ENCODE measurements at regions not wholly inside any gene's neighbourhood (a gene's known extent, or its start where the extent isn't known, plus 50 kb on each side); places are given as distances from the start of the nearest gene placed in this dataset.

GRCh38 chr21:23699402-23699801 lies 1907.9 kb downstream of the MRPL39 start:
- H3K27ac ChIP-seq (ENCODE audit: low read depth, low read length): no peak overlapping the region
- DNase-seq (ENCODE audit: insufficient read length, low spot score, missing footprints): no peak
- H3K9me3 ChIP-seq (ENCODE audit: low read depth, low read length): peaks cover 8% of the 10 kb centered on the region
- H3K27me3 ChIP-seq (ENCODE audit: insufficient read depth, low read length): no peaks in the 10 kb centered on the region
- TF ChIP-seq CTCF (IDR thresholded peaks at IDR 0.05; ENCODE audit: extremely low read depth, low read depth, low read length): no peak
- H3K79me2 ChIP-seq (ENCODE audit: insufficient read depth, low read length): no peaks in the 10 kb centered on the region
- no peak overlapping the region for H2AFZ ChIP-seq (ENCODE audit: low read length)
- H4K20me1 ChIP-seq (ENCODE audit: insufficient read depth, low read length): no peaks in the 10 kb centered on the region
- H3K4me3 ChIP-seq (ENCODE audit: insufficient read depth, low read length): no peak overlapping the region
- no peaks in the 10 kb centered on the region for H3K4me1 ChIP-seq (ENCODE audit: insufficient read depth, low read length)
- H3K4me2 ChIP-seq (ENCODE audit: insufficient read depth, low read length): no peak overlapping the region
- no peaks in the 10 kb centered on the region for H3K36me3 ChIP-seq (ENCODE audit: insufficient read depth, low read length)

GRCh38 chr21:23698619-23699018 lies 1908.7 kb downstream of the MRPL39 start:
- Histone ChIP-seq H3K27ac (ENCODE audit: low read depth, low read length) (no peak overlapping the region), H2AFZ (ENCODE audit: low read length) (no peak overlapping the region), H3K4me1 (ENCODE audit: insufficient read depth, low read length) (no peaks in the 10 kb centered on the region), H3K27me3 (ENCODE audit: insufficient read depth, low read length) (no peaks in the 10 kb centered on the region), H4K20me1 (ENCODE audit: insufficient read depth, low read length) (no peaks in the 10 kb centered on the region), H3K4me2 (ENCODE audit: insufficient read depth, low read length) (no peak overlapping the region), H3K4me3 (ENCODE audit: insufficient read depth, low read length) (no peak overlapping the region), H3K9me3 (ENCODE audit: low read depth, low read length) (peaks cover 8% of the 10 kb centered on the region), H3K79me2 (ENCODE audit: insufficient read depth, low read length) (no peaks in the 10 kb centered on the region), H3K36me3 (ENCODE audit: insufficient read depth, low read length) (no peaks in the 10 kb centered on the region)
- no peak for DNase-seq (ENCODE audit: insufficient read length, low spot score, missing footprints)
- no peak for TF ChIP-seq CTCF (IDR thresholded peaks at IDR 0.05; ENCODE audit: extremely low read depth, low read depth, low read length)

- H4K20me1 ChIP-seq (ENCODE audit: insufficient read depth, low read length): no peaks in the 10 kb centered on the region
- no peaks in the 10 kb centered on the region for H3K79me2 ChIP-seq (ENCODE audit: insufficient read depth, low read length)
- no peak overlapping the region for H3K27ac ChIP-seq (ENCODE audit: low read depth, low read length)
- no peaks in the 10 kb centered on the region for H3K27me3 ChIP-seq (ENCODE audit: insufficient read depth, low read length)
- no peak for DNase-seq (ENCODE audit: insufficient read length, low spot score, missing footprints)
- peaks cover 5% of the 10 kb centered on the region for H3K9me3 ChIP-seq (ENCODE audit: low read depth, low read length)
- H3K36me3 ChIP-seq (ENCODE audit: insufficient read depth, low read length): no peaks in the 10 kb centered on the region
- H3K4me2 ChIP-seq (ENCODE audit: insufficient read depth, low read length): no peak overlapping the region
- TF ChIP-seq CTCF (IDR thresholded peaks at IDR 0.05; ENCODE audit: extremely low read depth, low read depth, low read length): no peak
- no peaks in the 10 kb centered on the region for H3K4me1 ChIP-seq (ENCODE audit: insufficient read depth, low read length)
- no peak overlapping the region for H2AFZ ChIP-seq (ENCODE audit: low read length)
- no peak overlapping the region for H3K4me3 ChIP-seq (ENCODE audit: insufficient read depth, low read length)
These were observed 1911.8 kb downstream of the MRPL39 start for GRCh38 chr21:23695443-23695842.

GRCh38 chr21:23694390-23694789 lies 1912.9 kb downstream of the MRPL39 start:
- DNase-seq (ENCODE audit: insufficient read length, low spot score, missing footprints): no peak
- Histone ChIP-seq H3K36me3 (ENCODE audit: insufficient read depth, low read length) (no peaks in the 10 kb centered on the region), H3K4me1 (ENCODE audit: insufficient read depth, low read length) (no peaks in the 10 kb centered on the region), H3K9me3 (ENCODE audit: low read depth, low read length) (peaks cover 3% of the 10 kb centered on the region), H3K4me3 (ENCODE audit: insufficient read depth, low read length) (no peak overlapping the region), H3K79me2 (ENCODE audit: insufficient read depth, low read length) (no peaks in the 10 kb centered on the region), H2AFZ (ENCODE audit: low read length) (no peak overlapping the region), H3K27ac (ENCODE audit: low read depth, low read length) (no peak overlapping the region), H4K20me1 (ENCODE audit: insufficient read depth, low read length) (no peaks in the 10 kb centered on the region), H3K27me3 (ENCODE audit: insufficient read depth, low read length) (no peaks in the 10 kb centered on the region), H3K4me2 (ENCODE audit: insufficient read depth, low read length) (no peak overlapping the region)
- TF ChIP-seq CTCF (IDR thresholded peaks at IDR 0.05; ENCODE audit: extremely low read depth, low read depth, low read length): no peak
